ENCODE measurements at regions not wholly inside any gene's neighbourhood (a gene's known extent, or its start where the extent isn't known, plus 50 kb on each side); places are given as distances from the start of the nearest gene placed in this dataset.

DNA sequence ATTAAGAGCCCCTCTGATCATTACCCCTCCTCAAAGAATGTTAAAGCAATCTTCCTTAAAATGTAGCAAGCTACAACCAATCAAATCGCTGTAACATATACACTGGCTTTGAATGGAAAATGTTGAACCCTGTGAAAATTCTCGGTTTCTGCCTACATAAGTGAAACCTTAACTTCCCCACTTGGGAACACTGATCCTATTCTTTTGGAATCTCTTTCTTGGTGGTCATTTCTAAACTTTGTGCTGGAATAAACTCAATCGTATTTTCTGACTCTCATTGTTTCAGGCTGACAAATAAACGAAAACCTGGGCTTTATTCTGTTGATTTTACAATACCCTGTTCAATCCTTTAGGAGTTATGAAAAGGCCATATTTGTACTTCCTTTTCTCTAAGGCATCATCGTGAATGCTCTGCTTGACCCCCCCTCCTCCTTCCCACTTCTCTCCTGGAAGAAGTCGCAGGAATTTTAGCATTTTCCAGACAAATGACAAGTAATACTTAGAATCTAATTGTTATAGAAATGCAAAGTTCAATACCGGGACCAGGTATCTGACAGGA is 155.1 kb upstream of the FAM13C start:
- no peaks in the 10 kb centered on the region for H3K27me3 ChIP-seq (ENCODE audit: insufficient read depth, low read length)
- TF ChIP-seq, protein P1, sequence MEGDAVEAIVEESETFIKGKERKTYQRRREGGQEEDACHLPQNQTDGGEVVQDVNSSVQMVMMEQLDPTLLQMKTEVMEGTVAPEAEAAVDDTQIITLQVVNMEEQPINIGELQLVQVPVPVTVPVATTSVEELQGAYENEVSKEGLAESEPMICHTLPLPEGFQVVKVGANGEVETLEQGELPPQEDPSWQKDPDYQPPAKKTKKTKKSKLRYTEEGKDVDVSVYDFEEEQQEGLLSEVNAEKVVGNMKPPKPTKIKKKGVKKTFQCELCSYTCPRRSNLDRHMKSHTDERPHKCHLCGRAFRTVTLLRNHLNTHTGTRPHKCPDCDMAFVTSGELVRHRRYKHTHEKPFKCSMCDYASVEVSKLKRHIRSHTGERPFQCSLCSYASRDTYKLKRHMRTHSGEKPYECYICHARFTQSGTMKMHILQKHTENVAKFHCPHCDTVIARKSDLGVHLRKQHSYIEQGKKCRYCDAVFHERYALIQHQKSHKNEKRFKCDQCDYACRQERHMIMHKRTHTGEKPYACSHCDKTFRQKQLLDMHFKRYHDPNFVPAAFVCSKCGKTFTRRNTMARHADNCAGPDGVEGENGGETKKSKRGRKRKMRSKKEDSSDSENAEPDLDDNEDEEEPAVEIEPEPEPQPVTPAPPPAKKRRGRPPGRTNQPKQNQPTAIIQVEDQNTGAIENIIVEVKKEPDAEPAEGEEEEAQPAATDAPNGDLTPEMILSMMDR (IDR thresholded peaks at IDR 0.05; ENCODE audit: low read length): no peak
- TF ChIP-seq EZH2 (IDR thresholded peaks at IDR 0.05; ENCODE audit: borderline replicate concordance, low read length): no peak
- H3K9me2 ChIP-seq (ENCODE audit: low read depth, low read length): no peaks in the 10 kb centered on the region
- no peaks in the 10 kb centered on the region for H3K79me2 ChIP-seq (ENCODE audit: insufficient read depth, low read length)
- no peaks in the 10 kb centered on the region for H4K20me1 ChIP-seq (ENCODE audit: insufficient read depth, low read length)
- no peak overlapping the region for H3K4me2 ChIP-seq (ENCODE audit: low read length)
- H3F3A ChIP-seq (ENCODE audit: insufficient read depth, low read length): no peaks in the 10 kb centered on the region
- H2AFZ ChIP-seq (ENCODE audit: low read length): no peak overlapping the region
- H3K36me3 ChIP-seq (ENCODE audit: insufficient read depth, low read length): no peaks in the 10 kb centered on the region
- no peak overlapping the region for H3K9ac ChIP-seq (ENCODE audit: low read length)
- H3K4me1 ChIP-seq (ENCODE audit: insufficient read depth, low read length, severe bottlenecking): no peaks in the 10 kb centered on the region
- H3K4me3 ChIP-seq (ENCODE audit: low read depth, low read length, poor library complexity, severe bottlenecking): no peak overlapping the region
- H3K9me3 ChIP-seq (ENCODE audit: low read length): no peaks in the 10 kb centered on the region
- no peak overlapping the region for H3K27ac ChIP-seq (ENCODE audit: low read depth, low read length, poor library complexity, severe bottlenecking)

DNA sequence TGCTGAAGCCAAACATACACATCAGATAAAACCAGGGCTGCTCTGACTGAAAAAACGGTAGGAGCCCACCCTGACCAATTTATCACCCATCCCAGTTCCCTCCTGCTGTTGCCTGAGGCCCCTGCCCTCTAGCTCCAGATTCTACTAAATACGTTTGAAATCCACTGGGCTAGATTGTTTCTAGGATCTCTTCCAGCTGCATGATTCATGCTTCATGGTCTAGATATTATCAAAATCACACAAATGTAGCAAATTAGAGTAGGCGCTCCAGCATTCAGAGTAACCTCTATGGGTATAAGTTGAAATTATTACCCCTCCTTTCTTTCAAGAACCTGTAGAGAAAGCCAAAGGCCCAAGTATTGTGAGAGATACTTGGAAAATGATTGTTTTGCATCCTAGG is 151.2 kb upstream of the FAM13C start:
- no peaks in the 10 kb centered on the region for H3K9me2 ChIP-seq (ENCODE audit: low read depth, low read length)
- H2AFZ ChIP-seq (ENCODE audit: low read length): no peak overlapping the region
- H3K27me3 ChIP-seq (ENCODE audit: insufficient read depth, low read length): no peaks in the 10 kb centered on the region
- TF ChIP-seq, protein P1 (IDR thresholded peaks at IDR 0.05; ENCODE audit: low read length): no peak
- TF ChIP-seq EZH2 (IDR thresholded peaks at IDR 0.05; ENCODE audit: borderline replicate concordance, low read length): no peak
- no peaks in the 10 kb centered on the region for H3K4me1 ChIP-seq (ENCODE audit: insufficient read depth, low read length, severe bottlenecking)
- H3K79me2 ChIP-seq (ENCODE audit: insufficient read depth, low read length): no peaks in the 10 kb centered on the region
- no peaks in the 10 kb centered on the region for H3K36me3 ChIP-seq (ENCODE audit: insufficient read depth, low read length)
- H3K4me3 ChIP-seq (ENCODE audit: low read depth, low read length, poor library complexity, severe bottlenecking): no peak overlapping the region
- H3K27ac ChIP-seq (ENCODE audit: low read depth, low read length, poor library complexity, severe bottlenecking): no peak overlapping the region
- H3K9me3 ChIP-seq (ENCODE audit: low read length): no peaks in the 10 kb centered on the region
- no peak overlapping the region for H3K9ac ChIP-seq (ENCODE audit: low read length)
- H3F3A ChIP-seq (ENCODE audit: insufficient read depth, low read length): no peaks in the 10 kb centered on the region
- H3K4me2 ChIP-seq (ENCODE audit: low read length): no peak overlapping the region
- no peaks in the 10 kb centered on the region for H4K20me1 ChIP-seq (ENCODE audit: insufficient read depth, low read length)

DNA sequence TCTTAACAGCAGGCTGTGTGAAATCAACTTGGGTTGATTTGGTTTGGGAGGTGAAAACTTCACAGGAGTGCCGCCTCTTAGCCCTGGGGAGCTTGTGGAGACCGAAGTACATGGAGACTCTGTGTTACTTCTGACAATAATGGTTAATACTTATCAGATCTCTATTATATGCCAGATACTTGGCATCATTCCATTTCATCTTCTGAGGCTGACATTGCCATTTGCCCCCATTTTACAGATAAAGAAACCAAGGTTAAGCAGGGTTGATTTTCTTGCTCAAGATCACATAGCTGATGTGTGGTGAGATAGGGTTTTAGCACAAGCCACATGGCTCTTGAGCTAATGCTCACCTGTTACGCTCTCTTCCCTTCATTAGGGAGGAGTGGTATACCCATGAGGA is 150.6 kb upstream of the FAM13C start:
- H3F3A ChIP-seq (ENCODE audit: insufficient read depth, low read length): no peaks in the 10 kb centered on the region
- H3K36me3 ChIP-seq (ENCODE audit: insufficient read depth, low read length): no peaks in the 10 kb centered on the region
- no peaks in the 10 kb centered on the region for H3K4me1 ChIP-seq (ENCODE audit: insufficient read depth, low read length, severe bottlenecking)
- no peak overlapping the region for H2AFZ ChIP-seq (ENCODE audit: low read length)
- no peaks in the 10 kb centered on the region for H3K9me2 ChIP-seq (ENCODE audit: low read depth, low read length)
- no peaks in the 10 kb centered on the region for H3K27me3 ChIP-seq (ENCODE audit: insufficient read depth, low read length)
- no peaks in the 10 kb centered on the region for H3K79me2 ChIP-seq (ENCODE audit: insufficient read depth, low read length)
- H3K9ac ChIP-seq (ENCODE audit: low read length): no peak overlapping the region
- H3K4me3 ChIP-seq (ENCODE audit: low read depth, low read length, poor library complexity, severe bottlenecking): no peak overlapping the region
- H4K20me1 ChIP-seq (ENCODE audit: insufficient read depth, low read length): no peaks in the 10 kb centered on the region
- H3K27ac ChIP-seq (ENCODE audit: low read depth, low read length, poor library complexity, severe bottlenecking): no peak overlapping the region
- H3K9me3 ChIP-seq (ENCODE audit: low read length): no peaks in the 10 kb centered on the region
- TF ChIP-seq EZH2 (IDR thresholded peaks at IDR 0.05; ENCODE audit: borderline replicate concordance, low read length): no peak
- TF ChIP-seq, protein P1 (IDR thresholded peaks at IDR 0.05; ENCODE audit: low read length): no peak
- no peak overlapping the region for H3K4me2 ChIP-seq (ENCODE audit: low read length)

Data from OCI-LY1 (cell line).